GM12878 (cell line): ENCODE measurements at regions not wholly inside any gene's neighbourhood (a gene's known extent, or its start where the extent isn't known, plus 50 kb on each side); places are given as distances from the start of the nearest gene placed in this dataset.

ENCODE experiments used
- ATAC-seq: fragments of 200-7000 bp; cut with Tn5 transposase; 3 replicates; pipeline ENCODE4 v1.9.1; 2020; ENCODE audit warnings: mild to moderate bottlenecking, moderate library complexity
- BruUV-seq: library from RNA; stranded (reverse); fragments of 400-500 nt; replicated peaks from 2 replicates; lab custom pipeline; 2021; lab: Mats Ljungman, UMichigan
- CTCF ChIA-PET: fragments of 300-600 bp; sonication (Branson Sonifier 250); formaldehyde crosslinking; extraction: SDS; loops from one replicate; lab custom pipeline; 2021; ENCODE audit warnings: inconsistent platforms; lab: Yijun Ruan, JAX
- POLR2A ChIA-PET: fragments of 350-600 bp; formaldehyde crosslinking; extraction: SDS; loops from one replicate; lab custom pipeline; 2021; ENCODE audit warnings: inconsistent platforms; lab: Charles Lee
- RAD21 ChIA-PET: fragments of 300-600 bp; sonication (Branson Sonifier 250); formaldehyde crosslinking; loops from one replicate; lab custom pipeline; 2023; ENCODE audit warnings: antibody characterized with exemption; ENCODE audit not compliant: unreplicated experiment; lab: Charles Lee
- SMC1A ChIA-PET: fragments of 300-600 bp; sonication (Branson Sonifier 250); formaldehyde crosslinking; loops from one replicate; lab custom pipeline; 2023; ENCODE audit not compliant: unreplicated experiment, uncharacterized antibody; lab: Charles Lee
- DNase-seq: peaks from one replicate; pipeline ENCODE4 v3.0.0-alpha.2; 2011; ENCODE audit warnings: low read depth, low spot score
- FAIRE-seq: peaks from 3 replicates; lab custom pipeline; 2011; peaks lifted over from hg19 to GRCh38; lab: Jason Lieb, UNC
- H2AFZ ChIP-seq: 2 replicates; pipeline ENCODE4 v1.6.0; 2011; ENCODE audit warnings: low read depth, low read length, control low read depth; ENCODE audit not compliant: control insufficient read depth
- H3K27ac ChIP-seq: 2 replicates; pipeline ENCODE4 v1.5.1; 2011; ENCODE audit warnings: control low read depth; ENCODE audit not compliant: control insufficient read depth, insufficient read depth
- H3K27me3 ChIP-seq, 2 experiments: replicated peaks in 1 of 2; 2 replicates each; pipeline versions ENCODE4 v1.6.0 to v1.6.1; 2011; ENCODE audit warnings: low read length in 1 of 2; ENCODE audit not compliant: control insufficient read depth in 2 of 2, insufficient read depth in 2 of 2
- H3K36me3 ChIP-seq, 2 experiments: 2 replicates each; pipeline ENCODE4 v1.5.1; 2011; ENCODE audit warnings: low read length in 1 of 2; ENCODE audit not compliant: control insufficient read depth in 2 of 2, insufficient read depth in 2 of 2
- H3K4me1 ChIP-seq: 2 replicates; pipeline ENCODE4 v1.6.1; 2011; ENCODE audit warnings: mild to moderate bottlenecking, low read length, moderate library complexity, mixed read lengths; ENCODE audit not compliant: control insufficient read depth, insufficient read depth
- H3K4me2 ChIP-seq: 2 replicates; pipeline ENCODE4 v1.6.0; 2011; ENCODE audit warnings: control low read depth; ENCODE audit not compliant: control insufficient read depth, insufficient read depth
- H3K4me3 ChIP-seq: fragments of 200-600 bp; sonication (generic); 2 replicates; pipeline ENCODE4 v1.5.1; 2016
- H3K79me2 ChIP-seq: 2 replicates; pipeline ENCODE4 v1.6.0; 2011; ENCODE audit warnings: low read length; ENCODE audit not compliant: control insufficient read depth, insufficient read depth
- H3K9ac ChIP-seq: 2 replicates; pipeline ENCODE4 v1.8.0; 2011; ENCODE audit warnings: low read length, control low read depth, mixed read lengths; ENCODE audit not compliant: control insufficient read depth, insufficient read depth
- H3K9me3 ChIP-seq: replicated peaks from 3 replicates; pipeline ENCODE4 v1.5.1; 2011; ENCODE audit warnings: mild to moderate bottlenecking, low read length; ENCODE audit not compliant: control insufficient read depth, insufficient read depth
- H4K20me1 ChIP-seq: 2 replicates; pipeline ENCODE4 v1.6.0; 2011; ENCODE audit not compliant: control insufficient read depth, insufficient read depth
- BHLHE40 ChIP-seq, 2 experiments: fragments of 450-650 bp in 1 of 2; IDR thresholded peaks; 2 replicates each; pipeline ENCODE4 v1.6.1; 2011 to 2017; ENCODE audit warnings: low read depth in 2 of 2, borderline replicate concordance in 1 of 2, improper control_type of control experiment in 1 of 2, low read length in 1 of 2, mild to moderate bottlenecking in 1 of 2
- DPF2 ChIP-seq: fragments of 450-650 bp; IDR thresholded peaks from 2 replicates; pipeline ENCODE4 v1.6.1; 2017; ENCODE audit warnings: mild to moderate bottlenecking
- HCFC1 ChIP-seq: fragments of 150-350 bp; IDR thresholded peaks from 2 replicates; pipeline ENCODE4 v1.6.1; 2014; ENCODE audit warnings: low read length
- MYB ChIP-seq: fragments of 150-350 bp; IDR thresholded peaks from 2 replicates; pipeline ENCODE4 v1.6.1; 2014; ENCODE audit warnings: mild to moderate bottlenecking, low read depth, low read length, borderline replicate concordance
- NFYA ChIP-seq: IDR thresholded peaks from 2 replicates; pipeline ENCODE4 v1.6.1; 2011; ENCODE audit warnings: low read depth, mild to moderate bottlenecking, low read length, improper control_type of control experiment, borderline replicate concordance
- NR2F1 ChIP-seq: fragments of 450-650 bp; conservative IDR thresholded peaks from 2 replicates; pipeline ENCODE4 v1.6.1; 2017; ENCODE audit warnings: mild to moderate bottlenecking
- WGBS: methylation state at CpG from one replicate; pipeline ENCODE4 v1.1.6; 2016; ENCODE audit warnings: low lambda C conversion rate; ENCODE audit not compliant: insufficient replicate concordance, insufficient coverage; ENCODE audit errors: missing lambda C conversion rate; 5-methylcytosine and 5-hydroxymethylcytosine counted together
- in situ Hi-C: fragments of 300-500 bp; cut with MboI; formaldehyde crosslinking; loops from 9 replicates; pipeline ENCODE4 v1.14.3; 2018; ENCODE audit warnings: mixed read lengths
- intact Hi-C: fragments of 100-400 bp; cut with micrococcal nuclease; formaldehyde crosslinking; loops from one replicate; pipeline ENCODE4 v1.14.2; 2022; ENCODE audit not compliant: unreplicated experiment
- TF ChIP-seq, protein P1 (sequence below): fragments of 450-650 bp; IDR thresholded peaks from 2 replicates; pipeline ENCODE4 v1.6.1; 2014; ENCODE audit warnings: mild to moderate bottlenecking
- TF ChIP-seq, protein P2 (sequence below): IDR thresholded peaks from 2 replicates; pipeline ENCODE4 v1.6.1; 2011; ENCODE audit warnings: low read depth, low read length, improper control_type of control experiment, borderline replicate concordance

DNA sequence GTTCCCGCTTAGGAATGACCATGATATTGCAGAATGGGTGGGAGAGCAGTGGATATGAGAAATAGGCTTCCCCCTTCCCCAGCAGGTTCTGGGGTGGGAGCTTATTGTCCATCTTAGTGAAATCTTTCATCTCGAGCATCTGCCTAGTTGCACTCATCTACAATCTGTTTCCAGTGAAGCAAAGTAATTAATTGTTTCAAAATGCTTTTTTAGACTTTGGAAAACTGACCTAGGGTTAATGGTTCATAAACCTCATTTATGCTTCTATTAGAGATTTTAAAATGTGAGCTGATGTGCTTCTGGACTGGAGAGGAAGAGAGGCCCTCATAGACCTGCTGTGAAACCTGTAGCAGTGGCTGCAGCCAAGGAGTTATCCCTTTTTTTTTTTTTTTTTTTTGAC, 247.7 kb upstream of the XYLT1 start:
- no peaks in the 10 kb centered on the region for H3K79me2 ChIP-seq
- ChIA-PET SMC1A (no interaction called here), CTCF (no interaction called here), POLR2A (interaction anchor here (0.6 kb wide), 1 partner anchor 165 kb away, joined by 3 read pairs; no protein-coding TSS in a partner anchor), RAD21 (no interaction called here)
- DNase-seq (no peak), FAIRE-seq (no peak), ATAC-seq (no peak)
- no peaks in the 10 kb centered on the region for H3K4me1 ChIP-seq
- 45% methylated on average over 2 of the region's 2 CpGs for WGBS
- H3K36me3 ChIP-seq = no peaks in the 10 kb centered on the region
- H3K27me3 ChIP-seq = no peaks in the 10 kb centered on the region
- H3K4me2 ChIP-seq = no peak overlapping the region
- no peak overlapping the region for H3K4me3 ChIP-seq
- no peaks in the 10 kb centered on the region for H3K9me3 ChIP-seq
- BruUV-seq = no TSS peak
- H3K9ac ChIP-seq = no peak overlapping the region
- in situ Hi-C loops = no loop called here
- TF ChIP-seq MYB (no peak), HCFC1 (no peak), BHLHE40 (IDR thresholded peaks at IDR 0.05; ENCODE audit: borderline replicate concordance in 1 of 2, low read depth in 2 of 2, low read length in 1 of 2) (no peak)
- TF ChIP-seq, protein P1, sequence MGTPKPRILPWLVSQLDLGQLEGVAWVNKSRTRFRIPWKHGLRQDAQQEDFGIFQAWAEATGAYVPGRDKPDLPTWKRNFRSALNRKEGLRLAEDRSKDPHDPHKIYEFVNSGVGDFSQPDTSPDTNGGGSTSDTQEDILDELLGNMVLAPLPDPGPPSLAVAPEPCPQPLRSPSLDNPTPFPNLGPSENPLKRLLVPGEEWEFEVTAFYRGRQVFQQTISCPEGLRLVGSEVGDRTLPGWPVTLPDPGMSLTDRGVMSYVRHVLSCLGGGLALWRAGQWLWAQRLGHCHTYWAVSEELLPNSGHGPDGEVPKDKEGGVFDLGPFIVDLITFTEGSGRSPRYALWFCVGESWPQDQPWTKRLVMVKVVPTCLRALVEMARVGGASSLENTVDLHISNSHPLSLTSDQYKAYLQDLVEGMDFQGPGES = no peak
- TF ChIP-seq, protein P2, sequence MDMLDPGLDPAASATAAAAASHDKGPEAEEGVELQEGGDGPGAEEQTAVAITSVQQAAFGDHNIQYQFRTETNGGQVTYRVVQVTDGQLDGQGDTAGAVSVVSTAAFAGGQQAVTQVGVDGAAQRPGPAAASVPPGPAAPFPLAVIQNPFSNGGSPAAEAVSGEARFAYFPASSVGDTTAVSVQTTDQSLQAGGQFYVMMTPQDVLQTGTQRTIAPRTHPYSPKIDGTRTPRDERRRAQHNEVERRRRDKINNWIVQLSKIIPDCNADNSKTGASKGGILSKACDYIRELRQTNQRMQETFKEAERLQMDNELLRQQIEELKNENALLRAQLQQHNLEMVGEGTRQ = no peak
- H3K27ac ChIP-seq = no peak overlapping the region
- H2AFZ ChIP-seq = no peak overlapping the region
- intact Hi-C loops = no loop called here
- no peaks in the 10 kb centered on the region for H4K20me1 ChIP-seq

DNA sequence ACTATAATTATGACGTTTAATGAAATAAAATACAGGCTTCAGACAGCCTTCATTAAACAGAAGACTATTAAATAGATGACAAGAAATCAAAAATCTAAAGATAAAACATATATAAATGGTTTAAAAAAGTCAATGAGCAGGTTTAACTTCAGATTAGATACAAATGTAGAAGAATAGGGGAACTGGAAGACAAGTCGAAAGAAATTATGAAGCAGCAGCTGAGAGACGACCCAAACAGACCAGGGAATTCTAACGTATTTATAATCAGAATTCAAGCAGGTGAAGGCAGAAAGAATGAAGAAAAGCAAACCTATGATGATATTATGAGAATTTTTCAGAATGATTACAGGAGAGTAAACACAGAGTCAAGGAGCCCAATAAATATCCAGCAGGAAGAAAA, 235.1 kb upstream of the XYLT1 start:
- in situ Hi-C loops (no loop called here), intact Hi-C loops (no loop called here)
- H2AFZ ChIP-seq = no peak overlapping the region
- H3K27me3 ChIP-seq = no peaks in the 10 kb centered on the region; a peak in 1 of 4 replicates
- SMC1A ChIA-PET = no interaction called here
- no peaks in the 10 kb centered on the region for H4K20me1 ChIP-seq
- POLR2A ChIA-PET = no interaction called here
- no peak overlapping the region for H3K27ac ChIP-seq
- H3K4me2 ChIP-seq = no peak overlapping the region
- no TSS peak for BruUV-seq
- CTCF ChIA-PET = no interaction called here
- no peak overlapping the region for H3K4me3 ChIP-seq
- ATAC-seq (no peak), FAIRE-seq (no peak), DNase-seq (no peak)
- WGBS = 17% methylated on average over 4 of the region's 4 CpGs
- RAD21 ChIA-PET = no interaction called here
- H3K36me3 ChIP-seq = no peaks in the 10 kb centered on the region
- H3K9ac ChIP-seq = no peak overlapping the region
- TF ChIP-seq, protein P2 = no peak
- TF ChIP-seq DPF2 = no peak
- TF ChIP-seq NR2F1 = no peak
- TF ChIP-seq NFYA = no peak
- no peaks in the 10 kb centered on the region for H3K4me1 ChIP-seq
- no peaks in the 10 kb centered on the region for H3K9me3 ChIP-seq
- no peaks in the 10 kb centered on the region for H3K79me2 ChIP-seq
